Right atrium auricular region (tissue), 2 donors: ENCODE measurements at regions not wholly inside any gene's neighbourhood (a gene's known extent, or its start where the extent isn't known, plus 50 kb on each side); places are given as distances from the start of the nearest gene placed in this dataset.

Experiments used
- DNase-seq: peaks from one replicate; pipeline ENCODE4 v3.0.0-alpha.2; 2019; ENCODE audit warnings: low spot score
- H3K27ac ChIP-seq, 2 donors: fragments of 200-600 bp; sonication (generic); 1 replicate in 1 of 2; 2 replicates in 1 of 2; pipeline ENCODE4 v1.5.1; 2016 to 2019
- H3K27me3 ChIP-seq, 2 donors: fragments of 200-600 bp; sonication (generic); one replicate each; pipeline versions ENCODE4 v1.5.1 to v1.6.0; 2017 to 2019
- H3K36me3 ChIP-seq: fragments of 200-600 bp; sonication (generic); one replicate; pipeline ENCODE4 v1.5.1; 2016
- H3K4me1 ChIP-seq, 2 donors: fragments of 200-600 bp; sonication (generic); one replicate each; pipeline versions ENCODE4 v1.5.1 to v1.6.0; 2017 to 2019
- H3K4me3 ChIP-seq, 2 donors: fragments of 200-600 bp; sonication (generic); 1 replicate in 1 of 2; 2 replicates in 1 of 2; pipeline ENCODE4 v1.5.1; 2017 to 2019; ENCODE audit warnings: mild to moderate bottlenecking in 1 of 2, moderate library complexity in 1 of 2
- H3K9me3 ChIP-seq, 2 donors: fragments of 200-600 bp; sonication (generic); one replicate each; pipeline ENCODE4 v1.5.1; 2019
- CTCF ChIP-seq, 2 donors: fragments of 200-600 bp; sonication (generic); IDR thresholded peaks; one replicate each; pipeline ENCODE4 v1.5.1; 2019; ENCODE audit warnings: antibody characterized with exemption in 2 of 2

GRCh38 chr18:73932976-73933375, 214.7 kb downstream of the FBXO15 start:
- TF ChIP-seq CTCF (IDR thresholded peaks at IDR 0.05): no peak
- no peaks in the 10 kb centered on the region for H3K4me1 ChIP-seq

GRCh38 chr18:73927496-73927895, 220.1 kb downstream of the FBXO15 start:
- TF ChIP-seq CTCF (IDR thresholded peaks at IDR 0.05): no peak
- H3K4me1 ChIP-seq: no peaks in the 10 kb centered on the region
- no peaks in the 10 kb centered on the region for H3K36me3 ChIP-seq
- DNase-seq: no peak
- H3K27me3 ChIP-seq: no peaks in the 10 kb centered on the region
- no peak overlapping the region for H3K4me3 ChIP-seq
- H3K9me3 ChIP-seq: no peaks in the 10 kb centered on the region
- no peak overlapping the region for H3K27ac ChIP-seq

More at GRCh38 chr18:73932976-73933375, 214.7 kb downstream of the FBXO15 start:
- DNase-seq: no peak
- H3K36me3 ChIP-seq: no peaks in the 10 kb centered on the region
- H3K27me3 ChIP-seq: no peaks in the 10 kb centered on the region
- no peak overlapping the region for H3K4me3 ChIP-seq
- no peak overlapping the region for H3K27ac ChIP-seq
- H3K9me3 ChIP-seq: no peaks in the 10 kb centered on the region

GRCh38 chr18:73924836-73925235, 222.8 kb downstream of the FBXO15 start:
- no peak for TF ChIP-seq CTCF (IDR thresholded peaks at IDR 0.05)
- no peaks in the 10 kb centered on the region for H3K4me1 ChIP-seq
- no peak overlapping the region for H3K4me3 ChIP-seq
- no peaks in the 10 kb centered on the region for H3K27me3 ChIP-seq
- H3K9me3 ChIP-seq: no peaks in the 10 kb centered on the region
- H3K27ac ChIP-seq: no peak overlapping the region
- no peaks in the 10 kb centered on the region for H3K36me3 ChIP-seq
- no peak for DNase-seq

GRCh38 chr18:73924307-73924706, 223.3 kb downstream of the FBXO15 start:
- Histone ChIP-seq H3K4me3 (no peak overlapping the region), H3K27ac (no peak overlapping the region), H3K9me3 (no peaks in the 10 kb centered on the region), H3K4me1 (no peaks in the 10 kb centered on the region), H3K27me3 (no peaks in the 10 kb centered on the region), H3K36me3 (no peaks in the 10 kb centered on the region)
- DNase-seq: no peak
- TF ChIP-seq CTCF (IDR thresholded peaks at IDR 0.05): no peak

GRCh38 chr18:73923866-73924265, 223.8 kb downstream of the FBXO15 start:
- Histone ChIP-seq H3K27ac (no peak overlapping the region), H3K36me3 (no peaks in the 10 kb centered on the region), H3K27me3 (no peaks in the 10 kb centered on the region), H3K9me3 (no peaks in the 10 kb centered on the region), H3K4me3 (no peak overlapping the region), H3K4me1 (no peaks in the 10 kb centered on the region)
- no peak for DNase-seq
- TF ChIP-seq CTCF (IDR thresholded peaks at IDR 0.05): no peak

- H3K36me3 ChIP-seq: no peaks in the 10 kb centered on the region
- no peak for TF ChIP-seq CTCF (IDR thresholded peaks at IDR 0.05)
- H3K27ac ChIP-seq: no peak overlapping the region
- no peaks in the 10 kb centered on the region for H3K4me1 ChIP-seq
- no peak overlapping the region for H3K4me3 ChIP-seq
- H3K9me3 ChIP-seq: no peaks in the 10 kb centered on the region
- no peak for DNase-seq
- no peaks in the 10 kb centered on the region for H3K27me3 ChIP-seq
Observed at GRCh38 chr18:73920033-73920432, 227.6 kb downstream of the FBXO15 start.
